RWPE1 (cell line): ENCODE measurements at regions not wholly inside any gene's neighbourhood (a gene's known extent, or its start where the extent isn't known, plus 50 kb on each side); places are given as distances from the start of the nearest gene placed in this dataset.
"Not testable (repeated sequence)": the region's sequence is repeated elsewhere in the genome, so short reads cannot be mapped to it uniquely, and the experiment has no call there.

Experiments
- CTCF ChIA-PET: fragments of 350-600 bp; sonication (Branson Sonifier 250); formaldehyde crosslinking; extraction: SDS; loops from one replicate; lab custom pipeline; 2021; lab: Yijun Ruan, JAX
- POLR2A ChIA-PET: fragments of 400-600 bp; formaldehyde crosslinking; extraction: SDS; loops from one replicate; lab custom pipeline; 2020; ENCODE audit warnings: antibody characterized with exemption; ENCODE audit not compliant: low non-redundant PET; lab: Yijun Ruan, JAX
- DNase-seq: peaks from one replicate; pipeline ENCODE4 v3.0.0; 2012; ENCODE audit warnings: low spot score
- H3K27ac ChIP-seq: fragments of 450-650 bp; 2 replicates; pipeline ENCODE4 v1.5.1; 2017

- CTCF ChIA-PET, POLR2A ChIA-PET: not testable (repeated sequence)
These were observed 118.3 kb downstream of the LRRC37A3 start for GRCh38 chr17:64800987-64801386.

DNA sequence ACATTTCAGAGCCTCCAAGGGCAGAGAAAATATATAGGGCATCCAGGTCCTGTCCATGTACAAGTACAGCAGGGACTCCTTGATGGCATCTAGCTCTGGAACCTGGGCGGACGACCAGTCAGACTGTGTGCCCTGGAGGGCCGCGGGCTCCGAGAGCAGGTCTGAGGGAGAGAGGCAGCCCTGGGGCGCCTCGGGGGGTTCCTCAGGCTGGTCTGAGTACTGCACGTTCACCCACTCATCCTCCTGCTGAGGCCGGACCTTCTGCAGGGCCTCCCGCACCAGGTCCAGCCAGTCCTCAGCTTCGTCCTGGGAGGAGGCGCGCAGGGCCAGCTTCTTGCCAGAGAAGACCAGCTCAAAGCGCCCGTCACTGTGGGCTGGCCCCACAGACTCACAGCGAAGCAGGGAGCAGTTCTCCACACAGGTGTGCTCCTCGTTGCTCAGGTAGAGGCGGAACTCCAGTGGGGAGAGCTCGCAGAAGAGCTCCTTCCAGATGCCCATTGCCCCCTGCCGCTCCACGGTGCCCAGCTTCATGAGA is 118.8 kb downstream of the LRRC37A3 start:
- H3K27ac ChIP-seq, CTCF ChIA-PET, DNase-seq, POLR2A ChIA-PET: not testable (repeated sequence)

More at GRCh38 chr17:64800987-64801386, 118.3 kb downstream of the LRRC37A3 start:
- DNase-seq, H3K27ac ChIP-seq: not testable (repeated sequence)

GRCh38 chr17:64799543-64800188 is 119.6 kb downstream of the LRRC37A3 start:
- DNase-seq, POLR2A ChIA-PET, CTCF ChIA-PET, H3K27ac ChIP-seq: not testable (repeated sequence)

DNA sequence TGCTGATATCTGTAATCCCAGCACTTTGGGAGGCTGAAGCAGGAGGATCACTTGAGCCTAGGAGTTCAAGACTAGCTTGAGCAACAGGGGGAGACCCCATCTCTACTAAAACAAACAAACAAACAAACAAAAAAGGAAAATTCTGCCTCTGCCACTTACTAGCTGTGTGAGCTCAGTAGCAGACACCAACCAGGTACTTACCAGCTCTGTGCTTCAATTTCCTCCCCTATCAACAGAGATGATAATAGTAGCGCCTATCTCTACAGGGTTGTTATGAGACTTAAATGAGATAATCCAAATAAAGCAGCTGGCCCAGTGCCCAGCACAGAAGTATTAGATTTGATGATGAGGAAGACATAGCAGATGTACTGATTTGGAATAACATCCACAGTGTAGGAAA is 120.3 kb downstream of the LRRC37A3 start:
- H3K27ac ChIP-seq, DNase-seq, POLR2A ChIA-PET, CTCF ChIA-PET: not testable (repeated sequence)

- CTCF ChIA-PET, POLR2A ChIA-PET, H3K27ac ChIP-seq, DNase-seq: not testable (repeated sequence)
These were observed 120.8 kb downstream of the LRRC37A3 start for GRCh38 chr17:64798489-64798790.

GRCh38 chr17:64797746-64798488 is 121.4 kb downstream of the LRRC37A3 start:
- peak overlapping the region; percentile 20; the same call in 1 of the 2 replicates for H3K27ac ChIP-seq
- DNase-seq, POLR2A ChIA-PET, CTCF ChIA-PET: not testable (repeated sequence)

- POLR2A ChIA-PET, DNase-seq, CTCF ChIA-PET: not testable (repeated sequence)
- peak overlapping the region; percentile 91; the same call in 1 of the 2 replicates for H3K27ac ChIP-seq
These were observed 123.9 kb downstream of the LRRC37A3 start for GRCh38 chr17:64795342-64795741.

DNA sequence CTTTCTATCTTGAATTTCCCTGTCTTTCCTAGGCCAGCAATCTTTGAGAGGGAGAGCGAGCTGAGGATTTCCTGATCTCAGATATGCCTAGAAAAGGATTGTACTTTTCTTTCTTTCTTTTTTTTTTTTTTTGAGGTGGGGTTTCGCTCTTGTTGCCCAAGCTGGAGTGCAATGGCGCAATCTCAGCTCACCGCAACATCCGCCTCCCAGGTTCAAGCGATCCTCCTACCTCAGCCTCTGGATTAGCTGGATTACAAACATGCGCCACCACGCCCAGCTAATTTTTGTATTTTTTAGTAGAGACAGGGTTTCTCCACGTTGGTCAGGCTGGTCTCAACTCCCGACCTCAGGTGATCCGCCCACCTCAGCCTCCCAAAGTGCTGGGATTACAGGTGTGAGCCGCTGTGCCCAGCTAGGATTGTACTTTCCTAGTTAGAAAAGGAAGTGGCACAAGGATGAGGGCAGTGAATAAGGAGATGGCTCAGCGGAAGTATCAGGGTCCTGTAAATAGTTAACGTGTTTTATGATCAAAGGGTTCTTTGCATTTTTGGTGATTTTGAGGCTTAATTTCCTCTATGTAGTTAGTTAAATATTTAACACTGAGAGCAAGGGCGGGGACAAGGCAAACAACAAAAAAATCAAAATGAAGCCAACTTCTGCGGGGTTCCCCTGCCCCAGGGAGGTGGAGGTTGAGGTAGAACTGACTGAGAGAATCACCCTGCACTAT is 124.6 kb downstream of the LRRC37A3 start:
- DNase-seq, POLR2A ChIA-PET, CTCF ChIA-PET: not testable (repeated sequence)
- H3K27ac ChIP-seq: peak overlapping the region; percentile 91

DNA sequence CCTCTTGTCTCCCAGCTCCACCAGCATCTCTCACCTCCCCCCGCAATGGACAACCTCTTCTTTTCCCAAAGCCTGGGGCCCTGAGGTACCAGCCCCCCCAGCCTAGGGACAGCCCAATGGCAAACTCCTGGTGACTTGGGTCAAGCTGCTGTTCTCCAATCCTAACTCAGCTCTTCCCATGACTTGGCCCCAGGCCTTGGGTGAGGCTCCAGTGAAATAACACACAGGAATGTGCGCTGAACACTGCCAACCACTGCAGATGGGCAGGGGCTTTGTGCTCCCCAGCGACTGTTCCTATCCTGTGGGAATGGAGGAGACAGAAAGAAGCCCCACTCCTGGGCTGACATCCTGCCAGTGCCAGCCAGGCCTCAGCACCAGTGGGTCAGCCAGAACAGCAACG is 125.2 kb downstream of the LRRC37A3 start:
- DNase-seq, POLR2A ChIA-PET, CTCF ChIA-PET: not testable (repeated sequence)
- peak overlapping the region; percentile 91 for H3K27ac ChIP-seq

DNA sequence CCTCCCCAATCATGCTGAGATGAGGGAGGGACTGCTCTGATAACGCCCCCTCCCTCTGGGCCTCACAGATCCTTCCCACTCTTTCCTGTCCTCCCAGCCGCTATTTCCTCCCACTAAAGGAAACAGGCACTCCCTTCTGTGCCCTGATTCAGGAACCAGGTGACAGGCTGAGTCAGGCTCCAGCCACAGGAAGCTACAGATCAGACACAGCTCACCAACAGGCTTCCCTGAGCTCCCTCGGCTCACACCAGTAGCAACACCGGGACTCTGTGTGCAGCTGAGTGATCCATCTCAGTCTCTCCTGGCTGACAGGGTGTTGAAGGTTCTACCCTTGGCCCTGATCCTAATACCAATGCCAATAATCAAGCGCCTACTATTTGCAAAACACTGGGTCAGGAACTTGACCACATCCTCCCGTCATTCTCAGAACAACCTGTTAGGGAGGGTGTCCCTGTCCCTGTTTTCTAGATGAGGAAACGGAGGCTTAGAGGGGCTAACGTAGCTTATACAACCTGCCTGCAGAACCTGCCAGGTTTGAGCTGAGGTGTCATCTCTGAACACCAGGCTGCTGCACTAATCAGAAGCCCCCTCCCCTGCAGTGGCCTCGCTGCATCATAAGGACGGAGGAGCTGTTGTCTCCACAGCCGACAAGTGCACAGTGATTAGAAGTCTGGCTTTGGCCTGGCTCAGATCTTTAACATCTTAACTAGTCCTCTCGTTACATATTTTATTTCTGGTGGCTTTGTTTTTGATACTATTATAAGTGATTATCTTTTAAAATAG is 126.3 kb downstream of the LRRC37A3 start:
- CTCF ChIA-PET, POLR2A ChIA-PET: not testable (repeated sequence)
- H3K27ac ChIP-seq: peak overlapping the region; percentile 91
- peak; percentile 56 for DNase-seq

GRCh38 chr17:64792276-64792675 is 127.0 kb downstream of the LRRC37A3 start:
- POLR2A ChIA-PET, DNase-seq, CTCF ChIA-PET: not testable (repeated sequence)
- H3K27ac ChIP-seq: peak overlapping the region; percentile 91

DNA sequence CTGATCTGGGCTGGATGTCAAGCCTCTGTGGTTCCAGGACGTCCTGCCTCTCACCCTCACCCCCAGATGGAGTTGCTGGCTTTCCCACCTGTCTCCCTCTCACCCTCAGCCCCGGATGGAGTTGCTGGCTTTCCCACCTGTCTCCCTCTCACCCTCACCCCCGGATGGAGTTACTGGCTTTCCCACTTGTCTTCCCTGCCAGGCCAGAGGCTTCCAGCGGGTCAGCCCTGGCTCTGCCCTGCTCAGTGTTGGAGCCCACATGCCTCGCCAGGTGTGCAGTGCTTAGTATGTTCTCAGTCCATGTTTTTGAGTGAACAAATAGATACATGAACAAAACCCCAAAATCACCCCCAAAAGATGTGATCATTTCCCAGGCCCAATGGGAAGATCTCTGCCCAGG is 127.6 kb downstream of the LRRC37A3 start:
- peak overlapping the region; percentile 91 for H3K27ac ChIP-seq
- DNase-seq, POLR2A ChIA-PET, CTCF ChIA-PET: not testable (repeated sequence)

DNA sequence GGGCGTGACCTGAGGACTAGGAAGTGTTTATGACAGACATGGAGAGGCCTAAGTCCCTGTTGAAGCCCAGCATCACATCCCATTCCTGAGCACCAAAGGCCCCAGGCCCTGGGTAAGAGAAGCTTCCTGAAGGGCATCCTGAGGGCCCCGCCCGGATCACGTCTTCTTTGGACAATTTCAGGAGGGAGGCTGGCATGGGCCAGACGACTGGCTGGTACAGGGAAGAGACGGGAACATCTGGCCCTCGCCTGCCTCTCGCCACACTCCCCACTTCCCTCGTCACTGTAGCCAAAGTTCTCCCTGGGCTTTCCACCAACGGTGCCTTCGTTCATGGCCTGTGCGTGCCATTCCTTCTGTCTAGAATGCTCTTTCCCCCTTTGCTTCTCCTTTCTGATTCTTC is 128.1 kb downstream of the LRRC37A3 start:
- POLR2A ChIA-PET, DNase-seq, CTCF ChIA-PET: not testable (repeated sequence)
- H3K27ac ChIP-seq: peak overlapping the region; percentile 91

DNA sequence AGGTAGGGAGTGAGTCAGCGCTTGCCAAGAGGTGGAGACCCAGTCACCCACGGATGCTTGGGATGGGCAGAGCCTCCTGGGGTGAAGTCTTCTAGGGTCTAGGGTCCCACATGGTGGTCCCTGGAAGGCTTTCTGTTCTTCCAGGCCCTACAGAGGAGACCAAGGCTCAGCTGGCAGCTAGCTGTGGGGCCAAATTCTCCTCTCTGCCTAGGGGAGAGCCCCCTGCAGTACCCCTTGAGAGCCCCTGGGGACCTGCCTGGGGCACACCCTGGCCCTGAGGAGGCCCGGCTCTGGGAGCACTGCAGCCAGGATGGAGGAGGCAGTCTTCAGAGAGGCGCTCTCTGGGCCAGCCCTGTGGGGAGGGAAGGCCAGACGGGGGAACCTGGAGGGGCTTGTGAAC is 128.6 kb upstream of the SMURF2 start:
- POLR2A ChIA-PET, CTCF ChIA-PET, DNase-seq: not testable (repeated sequence)
- H3K27ac ChIP-seq: peak overlapping the region; percentile 91

DNA sequence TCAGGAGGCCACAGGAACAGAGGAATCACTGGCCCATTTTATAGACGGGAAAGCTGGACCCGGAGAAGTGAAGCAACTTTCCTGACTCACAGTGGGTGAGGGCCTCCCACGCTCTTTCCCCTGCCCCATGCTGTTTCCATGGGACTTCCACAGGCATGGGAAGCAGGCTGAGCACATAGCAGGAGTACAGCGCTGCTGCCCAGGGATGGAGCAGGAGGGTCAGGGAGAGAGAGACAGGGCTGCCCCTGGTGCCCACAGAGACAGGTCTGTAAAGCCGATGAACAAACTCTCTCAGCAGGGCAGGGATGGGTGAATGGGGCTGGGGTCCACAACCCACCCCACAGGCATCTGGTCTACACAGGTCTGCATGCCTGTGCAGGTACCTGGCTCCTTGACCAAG is 128.1 kb upstream of the SMURF2 start:
- DNase-seq, POLR2A ChIA-PET, CTCF ChIA-PET: not testable (repeated sequence)
- peak overlapping the region; percentile 91 for H3K27ac ChIP-seq

DNA sequence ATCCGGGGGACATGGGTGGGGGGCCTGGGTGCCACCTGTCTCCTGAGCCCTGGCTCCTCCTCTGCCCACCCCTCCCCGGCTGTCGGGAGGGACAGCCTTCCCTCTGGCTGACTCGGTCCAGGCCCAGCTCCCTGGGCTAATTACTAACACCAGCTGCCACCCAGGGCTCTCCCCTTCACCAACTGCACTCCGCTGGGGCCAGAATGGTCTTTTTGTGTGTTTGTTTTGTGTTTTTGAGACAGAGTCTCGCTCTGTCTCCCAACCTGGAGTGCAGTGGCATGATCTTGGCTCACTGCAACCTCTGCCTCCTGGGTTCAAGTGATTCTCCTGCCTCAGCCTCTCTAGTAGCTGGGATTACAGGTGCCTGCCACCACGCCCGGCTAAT is 126.9 kb upstream of the SMURF2 start:
- DNase-seq, CTCF ChIA-PET, POLR2A ChIA-PET: not testable (repeated sequence)
- peak overlapping the region; percentile 86 for H3K27ac ChIP-seq
